NCI-H1048 (cell line): ENCODE measurements at regions not wholly inside any gene's neighbourhood (a gene's known extent, or its start where the extent isn't known, plus 50 kb on each side); places are given as distances from the start of the nearest gene placed in this dataset.
"Not testable (repeated sequence)": the region's sequence is repeated elsewhere in the genome, so short reads cannot be mapped to it uniquely, and the experiment has no call there.

Experiments used
- DNase-seq: peaks from one replicate; lab custom pipeline; 2025; lab: John Stamatoyannopoulos, UW

- no peak for DNase-seq
Observed at GRCh38 chr9:90979639-90980038, 178.0 kb downstream of the SYK start.

GRCh38 chr9:90981726-90982125 lies 180.1 kb downstream of the SYK start:
- DNase-seq = no peak

GRCh38 chr9:90983394-90983793 lies 181.8 kb downstream of the SYK start:
- DNase-seq = no peak

GRCh38 chr9:90985631-90986030 lies 184.0 kb downstream of the SYK start:
- no peak for DNase-seq

GRCh38 chr9:90986161-90986560 lies 184.5 kb downstream of the SYK start:
- DNase-seq = no peak

- no peak for DNase-seq
Observed at GRCh38 chr9:90987566-90987965, 185.9 kb downstream of the SYK start.

GRCh38 chr9:90988318-90988717 lies 186.7 kb downstream of the SYK start:
- no peak for DNase-seq

GRCh38 chr9:90991953-90992352 lies 190.3 kb downstream of the SYK start:
- DNase-seq = no peak

- DNase-seq = no peak
Observed at GRCh38 chr9:90995516-90995915, 193.9 kb downstream of the SYK start.

GRCh38 chr9:90996154-90997065 lies 194.8 kb downstream of the SYK start:
- no peak for DNase-seq

- DNase-seq = no peak
Observed at GRCh38 chr9:90998573-90998972, 197.0 kb downstream of the SYK start.

GRCh38 chr9:90999425-91000397 lies 198.1 kb downstream of the SYK start:
- no peak for DNase-seq

- DNase-seq = peak; percentile 50
Observed at GRCh38 chr9:91001146-91001611, 199.6 kb downstream of the SYK start.

GRCh38 chr9:91004484-91004883 lies 202.9 kb downstream of the SYK start:
- no peak for DNase-seq

GRCh38 chr9:91004992-91005391 lies 203.4 kb downstream of the SYK start:
- DNase-seq = no peak

GRCh38 chr9:91006046-91006445 lies 204.4 kb downstream of the SYK start:
- DNase-seq = no peak

- no peak for DNase-seq
Observed at GRCh38 chr9:91008568-91008967, 206.9 kb downstream of the SYK start.

- DNase-seq = no peak
Observed at GRCh38 chr9:91011891-91012290, 210.3 kb downstream of the SYK start.

GRCh38 chr9:91012933-91013841 lies 211.6 kb downstream of the SYK start:
- DNase-seq = no peak

GRCh38 chr9:91017245-91017644 lies 215.6 kb downstream of the SYK start:
- no peak for DNase-seq

GRCh38 chr9:91019871-91020270 lies 218.3 kb downstream of the SYK start:
- DNase-seq = not testable (repeated sequence)

GRCh38 chr9:91021656-91022055 lies 220.0 kb downstream of the SYK start:
- DNase-seq = not testable (repeated sequence)
